Astrocyte (in vitro differentiated cells and primary cell): ENCODE measurements at regions not wholly inside any gene's neighbourhood (a gene's known extent, or its start where the extent isn't known, plus 50 kb on each side); places are given as distances from the start of the nearest gene placed in this dataset.

Source experiments
- CTCF ChIP-seq: IDR thresholded peaks from 2 replicates; pipeline ENCODE4 v1.5.1; 2011; ENCODE audit warnings: low read depth, mild to moderate bottlenecking, inconsistent platforms, low read length, moderate library complexity; ENCODE audit not compliant: insufficient read depth
- EZH2 ChIP-seq: IDR thresholded peaks from 2 replicates; pipeline ENCODE4 v1.6.1; 2012; ENCODE audit warnings: mild to moderate bottlenecking, low read length, inconsistent platforms; ENCODE audit not compliant: insufficient read depth

- no peak for TF ChIP-seq CTCF
- no peak for TF ChIP-seq EZH2
These were observed 682.8 kb downstream of the TBC1D22A start for GRCh38 chr22:47445212-47445611.
